ENCODE measurements at regions not wholly inside any gene's neighbourhood (a gene's known extent, or its start where the extent isn't known, plus 50 kb on each side); places are given as distances from the start of the nearest gene placed in this dataset.

GRCh38 chr6:81340946-81341345 is 411.5 kb downstream of the TENT5A start:
- H3K27ac ChIP-seq (ENCODE audit: low read depth in 2 of 2, low read length in 2 of 2) = no peak overlapping the region
- H3K36me3 ChIP-seq (ENCODE audit: control insufficient read depth in 2 of 2, insufficient read depth in 2 of 2, low read length in 2 of 2) = no peaks in the 10 kb centered on the region
- H3K9ac ChIP-seq (ENCODE audit: low read depth in 1 of 2, low read length in 2 of 2) = no peak overlapping the region
- no peaks in the 10 kb centered on the region for H3K27me3 ChIP-seq (ENCODE audit: control insufficient read depth in 2 of 2, insufficient read depth in 2 of 2, low read length in 2 of 2)
- no peaks in the 10 kb centered on the region for H3K9me3 ChIP-seq (ENCODE audit: control insufficient read depth in 2 of 2, low read length in 2 of 2)
- no peak overlapping the region for H3K4me3 ChIP-seq (ENCODE audit: low read length in 2 of 2)
- no peaks in the 10 kb centered on the region for H3K4me1 ChIP-seq (ENCODE audit: control insufficient read depth in 2 of 2, insufficient read depth in 2 of 2, low read length in 2 of 2)

GRCh38 chr6:81331526-81331925 is 421.0 kb downstream of the TENT5A start:
- no peaks in the 10 kb centered on the region for H3K27me3 ChIP-seq (ENCODE audit: control insufficient read depth in 2 of 2, insufficient read depth in 2 of 2, low read length in 2 of 2)
- no peaks in the 10 kb centered on the region for H3K9me3 ChIP-seq (ENCODE audit: control insufficient read depth in 2 of 2, low read length in 2 of 2)
- H3K4me1 ChIP-seq (ENCODE audit: control insufficient read depth in 2 of 2, insufficient read depth in 2 of 2, low read length in 2 of 2) = no peaks in the 10 kb centered on the region
- no peaks in the 10 kb centered on the region for H3K36me3 ChIP-seq (ENCODE audit: control insufficient read depth in 2 of 2, insufficient read depth in 2 of 2, low read length in 2 of 2)
- H3K9ac ChIP-seq (ENCODE audit: low read depth in 1 of 2, low read length in 2 of 2) = no peak overlapping the region
- no peak overlapping the region for H3K4me3 ChIP-seq (ENCODE audit: low read length in 2 of 2)
- no peak overlapping the region for H3K27ac ChIP-seq (ENCODE audit: low read depth in 2 of 2, low read length in 2 of 2)

GRCh38 chr6:81328700-81329099 is 423.8 kb downstream of the TENT5A start:
- Histone ChIP-seq H3K9me3 (ENCODE audit: control insufficient read depth in 2 of 2, low read length in 2 of 2) (no peaks in the 10 kb centered on the region), H3K4me3 (ENCODE audit: low read length in 2 of 2) (no peak overlapping the region), H3K4me1 (ENCODE audit: control insufficient read depth in 2 of 2, insufficient read depth in 2 of 2, low read length in 2 of 2) (no peaks in the 10 kb centered on the region), H3K36me3 (ENCODE audit: control insufficient read depth in 2 of 2, insufficient read depth in 2 of 2, low read length in 2 of 2) (no peaks in the 10 kb centered on the region), H3K27me3 (ENCODE audit: control insufficient read depth in 2 of 2, insufficient read depth in 2 of 2, low read length in 2 of 2) (no peaks in the 10 kb centered on the region), H3K9ac (ENCODE audit: low read depth in 1 of 2, low read length in 2 of 2) (no peak overlapping the region), H3K27ac (ENCODE audit: low read depth in 2 of 2, low read length in 2 of 2) (no peak overlapping the region)

- Histone ChIP-seq H3K27ac (ENCODE audit: low read depth in 2 of 2, low read length in 2 of 2) (no peak overlapping the region), H3K36me3 (ENCODE audit: control insufficient read depth in 2 of 2, insufficient read depth in 2 of 2, low read length in 2 of 2) (no peaks in the 10 kb centered on the region), H3K9me3 (ENCODE audit: control insufficient read depth in 2 of 2, low read length in 2 of 2) (no peaks in the 10 kb centered on the region), H3K27me3 (ENCODE audit: control insufficient read depth in 2 of 2, insufficient read depth in 2 of 2, low read length in 2 of 2) (no peaks in the 10 kb centered on the region), H3K4me1 (ENCODE audit: control insufficient read depth in 2 of 2, insufficient read depth in 2 of 2, low read length in 2 of 2) (no peaks in the 10 kb centered on the region), H3K9ac (ENCODE audit: low read depth in 1 of 2, low read length in 2 of 2) (no peak overlapping the region), H3K4me3 (ENCODE audit: low read length in 2 of 2) (no peak overlapping the region)
Measured at GRCh38 chr6:81326881-81327561, 425.5 kb downstream of the TENT5A start.

GRCh38 chr6:81309811-81310210 is 442.7 kb downstream of the TENT5A start:
- no peak overlapping the region for H3K9ac ChIP-seq (ENCODE audit: low read depth in 1 of 2, low read length in 2 of 2)
- peaks cover 0 to 4% of the 10 kb centered on the region in 2 donors for H3K9me3 ChIP-seq (ENCODE audit: control insufficient read depth in 2 of 2, low read length in 2 of 2)
- no peak overlapping the region for H3K4me3 ChIP-seq (ENCODE audit: low read length in 2 of 2)
- no peak overlapping the region for H3K27ac ChIP-seq (ENCODE audit: low read depth in 2 of 2, low read length in 2 of 2)
- H3K4me1 ChIP-seq (ENCODE audit: control insufficient read depth in 2 of 2, insufficient read depth in 2 of 2, low read length in 2 of 2) = no peaks in the 10 kb centered on the region
- no peaks in the 10 kb centered on the region for H3K27me3 ChIP-seq (ENCODE audit: control insufficient read depth in 2 of 2, insufficient read depth in 2 of 2, low read length in 2 of 2)
- H3K36me3 ChIP-seq (ENCODE audit: control insufficient read depth in 2 of 2, insufficient read depth in 2 of 2, low read length in 2 of 2) = no peaks in the 10 kb centered on the region

- H3K36me3 ChIP-seq (ENCODE audit: control insufficient read depth in 2 of 2, insufficient read depth in 2 of 2, low read length in 2 of 2) = no peaks in the 10 kb centered on the region
- H3K27ac ChIP-seq (ENCODE audit: low read depth in 2 of 2, low read length in 2 of 2) = no peak overlapping the region
- no peak overlapping the region for H3K4me3 ChIP-seq (ENCODE audit: low read length in 2 of 2)
- H3K9me3 ChIP-seq (ENCODE audit: control insufficient read depth in 2 of 2, low read length in 2 of 2) = no peaks in the 10 kb centered on the region
- H3K4me1 ChIP-seq (ENCODE audit: control insufficient read depth in 2 of 2, insufficient read depth in 2 of 2, low read length in 2 of 2) = no peaks in the 10 kb centered on the region
- no peak overlapping the region for H3K9ac ChIP-seq (ENCODE audit: low read depth in 1 of 2, low read length in 2 of 2)
- no peaks in the 10 kb centered on the region for H3K27me3 ChIP-seq (ENCODE audit: control insufficient read depth in 2 of 2, insufficient read depth in 2 of 2, low read length in 2 of 2)
Measured at GRCh38 chr6:81308577-81309279, 443.8 kb downstream of the TENT5A start.

- Histone ChIP-seq H3K9ac (ENCODE audit: low read depth in 1 of 2, low read length in 2 of 2) (no peak overlapping the region), H3K27ac (ENCODE audit: low read depth in 2 of 2, low read length in 2 of 2) (no peak overlapping the region)
Measured at GRCh38 chr6:81307651-81308214, 444.7 kb downstream of the TENT5A start.

GRCh38 chr6:81304466-81304865 is 448.0 kb downstream of the TENT5A start:
- Histone ChIP-seq H3K4me3 (ENCODE audit: low read length in 2 of 2) (no peak overlapping the region), H3K9ac (ENCODE audit: low read depth in 1 of 2, low read length in 2 of 2) (no peak overlapping the region), H3K27ac (ENCODE audit: low read depth in 2 of 2, low read length in 2 of 2) (no peak overlapping the region), H3K36me3 (ENCODE audit: control insufficient read depth in 2 of 2, insufficient read depth in 2 of 2, low read length in 2 of 2) (no peaks in the 10 kb centered on the region), H3K9me3 (ENCODE audit: control insufficient read depth in 2 of 2, low read length in 2 of 2) (no peaks in the 10 kb centered on the region), H3K4me1 (ENCODE audit: control insufficient read depth in 2 of 2, insufficient read depth in 2 of 2, low read length in 2 of 2) (no peaks in the 10 kb centered on the region), H3K27me3 (ENCODE audit: control insufficient read depth in 2 of 2, insufficient read depth in 2 of 2, low read length in 2 of 2) (no peaks in the 10 kb centered on the region)

More at GRCh38 chr6:81307651-81308214, 444.7 kb downstream of the TENT5A start:
- no peaks in the 10 kb centered on the region for H3K9me3 ChIP-seq (ENCODE audit: control insufficient read depth in 2 of 2, low read length in 2 of 2)
- H3K36me3 ChIP-seq (ENCODE audit: control insufficient read depth in 2 of 2, insufficient read depth in 2 of 2, low read length in 2 of 2) = no peaks in the 10 kb centered on the region
- H3K27me3 ChIP-seq (ENCODE audit: control insufficient read depth in 2 of 2, insufficient read depth in 2 of 2, low read length in 2 of 2) = no peaks in the 10 kb centered on the region
- no peaks in the 10 kb centered on the region for H3K4me1 ChIP-seq (ENCODE audit: control insufficient read depth in 2 of 2, insufficient read depth in 2 of 2, low read length in 2 of 2)
- no peak overlapping the region for H3K4me3 ChIP-seq (ENCODE audit: low read length in 2 of 2)

- H3K4me1 ChIP-seq (ENCODE audit: control insufficient read depth in 2 of 2, insufficient read depth in 2 of 2, low read length in 2 of 2) = no peaks in the 10 kb centered on the region
- H3K4me3 ChIP-seq (ENCODE audit: low read length in 2 of 2) = no peak overlapping the region
- H3K27me3 ChIP-seq (ENCODE audit: control insufficient read depth in 2 of 2, insufficient read depth in 2 of 2, low read length in 2 of 2) = no peaks in the 10 kb centered on the region
- H3K9me3 ChIP-seq (ENCODE audit: control insufficient read depth in 2 of 2, low read length in 2 of 2) = no peaks in the 10 kb centered on the region
- H3K36me3 ChIP-seq (ENCODE audit: control insufficient read depth in 2 of 2, insufficient read depth in 2 of 2, low read length in 2 of 2) = no peaks in the 10 kb centered on the region
- H3K27ac ChIP-seq (ENCODE audit: low read depth in 2 of 2, low read length in 2 of 2) = no peak overlapping the region
- H3K9ac ChIP-seq (ENCODE audit: low read depth in 1 of 2, low read length in 2 of 2) = no peak overlapping the region
Measured at GRCh38 chr6:81300961-81301360, 451.5 kb downstream of the TENT5A start.

GRCh38 chr6:81298751-81299150 is 453.7 kb downstream of the TENT5A start:
- no peaks in the 10 kb centered on the region for H3K9me3 ChIP-seq (ENCODE audit: control insufficient read depth in 2 of 2, low read length in 2 of 2)
- H3K36me3 ChIP-seq (ENCODE audit: control insufficient read depth in 2 of 2, insufficient read depth in 2 of 2, low read length in 2 of 2) = no peaks in the 10 kb centered on the region
- no peaks in the 10 kb centered on the region for H3K4me1 ChIP-seq (ENCODE audit: control insufficient read depth in 2 of 2, insufficient read depth in 2 of 2, low read length in 2 of 2)
- no peak overlapping the region for H3K9ac ChIP-seq (ENCODE audit: low read depth in 1 of 2, low read length in 2 of 2)
- no peak overlapping the region for H3K4me3 ChIP-seq (ENCODE audit: low read length in 2 of 2)
- no peaks in the 10 kb centered on the region for H3K27me3 ChIP-seq (ENCODE audit: control insufficient read depth in 2 of 2, insufficient read depth in 2 of 2, low read length in 2 of 2)
- H3K27ac ChIP-seq (ENCODE audit: low read depth in 2 of 2, low read length in 2 of 2) = no peak overlapping the region
